Muscle layer of colon (tissue), 2 donors: ENCODE measurements at regions not wholly inside any gene's neighbourhood (a gene's known extent, or its start where the extent isn't known, plus 50 kb on each side); places are given as distances from the start of the nearest gene placed in this dataset.

Experiments
- H3K27ac ChIP-seq: one replicate; pipeline ENCODE4 v1.7.0; 2013; ENCODE audit warnings: low read depth, mild to moderate bottlenecking, low read length, moderate library complexity
- H3K27me3 ChIP-seq, 2 donors: one replicate each; pipeline ENCODE4 v1.7.0; 2013; ENCODE audit warnings: low read length in 2 of 2, mild to moderate bottlenecking in 2 of 2; ENCODE audit not compliant: insufficient read depth in 2 of 2, control insufficient read depth in 1 of 2
- H3K36me3 ChIP-seq: one replicate; pipeline ENCODE4 v1.7.0; 2013; ENCODE audit warnings: mild to moderate bottlenecking, low read length; ENCODE audit not compliant: insufficient read depth
- H3K4me1 ChIP-seq: one replicate; pipeline ENCODE4 v1.7.0; 2013; ENCODE audit warnings: mild to moderate bottlenecking, low read length; ENCODE audit not compliant: insufficient read depth
- H3K4me3 ChIP-seq, 2 donors: one replicate each; pipeline ENCODE4 v1.7.0; 2013; ENCODE audit warnings: low read length in 2 of 2, low read depth in 1 of 2, mild to moderate bottlenecking in 1 of 2, moderate library complexity in 1 of 2
- H3K9ac ChIP-seq: one replicate; pipeline ENCODE4 v1.7.0; 2013; ENCODE audit warnings: low read length
- H3K9me3 ChIP-seq: one replicate; pipeline ENCODE4 v1.7.0; 2013; ENCODE audit warnings: mild to moderate bottlenecking, low read length
- donor health status: abdominal sarcoma.
- donor health status: Adenocarcinoma of cecum.

GRCh38 chr15:48029642-48030041 is 91.1 kb upstream of the SLC24A5 start:
- no peaks in the 10 kb centered on the region for H3K4me1 ChIP-seq
- H3K27me3 ChIP-seq = no peaks in the 10 kb centered on the region
- H3K36me3 ChIP-seq = no peaks in the 10 kb centered on the region
- no peak overlapping the region for H3K4me3 ChIP-seq
- no peaks in the 10 kb centered on the region for H3K9me3 ChIP-seq
- H3K9ac ChIP-seq = no peak overlapping the region
- H3K27ac ChIP-seq = no peak overlapping the region

- H3K27ac ChIP-seq = no peak overlapping the region
- no peak overlapping the region for H3K4me3 ChIP-seq
- H3K36me3 ChIP-seq = no peaks in the 10 kb centered on the region
- no peaks in the 10 kb centered on the region for H3K4me1 ChIP-seq
- H3K27me3 ChIP-seq = no peaks in the 10 kb centered on the region
- H3K9ac ChIP-seq = no peak overlapping the region
- no peaks in the 10 kb centered on the region for H3K9me3 ChIP-seq
These were observed 89.3 kb upstream of the SLC24A5 start for GRCh38 chr15:48031466-48031865.

- no peak overlapping the region for H3K9ac ChIP-seq
- H3K4me3 ChIP-seq = no peak overlapping the region
- no peaks in the 10 kb centered on the region for H3K36me3 ChIP-seq
- no peaks in the 10 kb centered on the region for H3K27me3 ChIP-seq
- H3K4me1 ChIP-seq = no peaks in the 10 kb centered on the region
- no peak overlapping the region for H3K27ac ChIP-seq
- no peaks in the 10 kb centered on the region for H3K9me3 ChIP-seq
These were observed 88.8 kb upstream of the SLC24A5 start for GRCh38 chr15:48031973-48032372.

GRCh38 chr15:48032911-48033310 is 87.9 kb upstream of the SLC24A5 start:
- Histone ChIP-seq H3K4me3 (no peak overlapping the region), H3K9ac (no peak overlapping the region), H3K9me3 (no peaks in the 10 kb centered on the region), H3K27me3 (no peaks in the 10 kb centered on the region), H3K36me3 (no peaks in the 10 kb centered on the region), H3K4me1 (no peaks in the 10 kb centered on the region), H3K27ac (no peak overlapping the region)

- Histone ChIP-seq H3K36me3 (no peaks in the 10 kb centered on the region), H3K27me3 (no peaks in the 10 kb centered on the region), H3K9ac (no peak overlapping the region), H3K27ac (no peak overlapping the region), H3K4me3 (no peak overlapping the region), H3K9me3 (no peaks in the 10 kb centered on the region), H3K4me1 (peaks cover 12% of the 10 kb centered on the region)
These were observed 82.6 kb upstream of the SLC24A5 start for GRCh38 chr15:48038221-48038620.

GRCh38 chr15:48040166-48040817 is 80.5 kb upstream of the SLC24A5 start:
- Histone ChIP-seq H3K27ac (no peak overlapping the region), H3K4me1 (peaks cover 12% of the 10 kb centered on the region), H3K4me3 (no peak overlapping the region), H3K9ac (no peak overlapping the region), H3K27me3 (no peaks in the 10 kb centered on the region), H3K36me3 (no peaks in the 10 kb centered on the region), H3K9me3 (no peaks in the 10 kb centered on the region)

GRCh38 chr15:48041454-48041853 is 79.3 kb upstream of the SLC24A5 start:
- H3K27me3 ChIP-seq = no peaks in the 10 kb centered on the region
- H3K9ac ChIP-seq = no peak overlapping the region
- H3K4me3 ChIP-seq = no peak overlapping the region
- no peaks in the 10 kb centered on the region for H3K9me3 ChIP-seq
- H3K36me3 ChIP-seq = no peaks in the 10 kb centered on the region
- H3K27ac ChIP-seq = no peak overlapping the region
- H3K4me1 ChIP-seq = peaks cover 12% of the 10 kb centered on the region

GRCh38 chr15:48046813-48047438 is 73.9 kb upstream of the SLC24A5 start:
- Histone ChIP-seq H3K4me3 (no peak overlapping the region), H3K36me3 (no peaks in the 10 kb centered on the region), H3K27ac (no peak overlapping the region), H3K9me3 (no peaks in the 10 kb centered on the region), H3K9ac (no peak overlapping the region), H3K27me3 (no peaks in the 10 kb centered on the region), H3K4me1 (no peaks in the 10 kb centered on the region)

- H3K4me3 ChIP-seq = no peak overlapping the region
- H3K4me1 ChIP-seq = no peaks in the 10 kb centered on the region
- H3K27me3 ChIP-seq = no peaks in the 10 kb centered on the region
- H3K36me3 ChIP-seq = no peaks in the 10 kb centered on the region
- H3K9ac ChIP-seq = no peak overlapping the region
- no peaks in the 10 kb centered on the region for H3K9me3 ChIP-seq
- H3K27ac ChIP-seq = no peak overlapping the region
These were observed 71.1 kb upstream of the SLC24A5 start for GRCh38 chr15:48049736-48050135.

- Histone ChIP-seq H3K27me3 (no peaks in the 10 kb centered on the region), H3K27ac (no peak overlapping the region), H3K9ac (no peak overlapping the region), H3K4me1 (no peaks in the 10 kb centered on the region), H3K9me3 (no peaks in the 10 kb centered on the region), H3K4me3 (no peak overlapping the region), H3K36me3 (no peaks in the 10 kb centered on the region)
These were observed 67.8 kb upstream of the SLC24A5 start for GRCh38 chr15:48052946-48053345.

GRCh38 chr15:48058371-48058770 is 62.4 kb upstream of the SLC24A5 start:
- Histone ChIP-seq H3K4me1 (no peaks in the 10 kb centered on the region), H3K9me3 (no peaks in the 10 kb centered on the region), H3K36me3 (no peaks in the 10 kb centered on the region), H3K9ac (no peak overlapping the region), H3K27me3 (no peaks in the 10 kb centered on the region), H3K4me3 (no peak overlapping the region), H3K27ac (no peak overlapping the region)

- Histone ChIP-seq H3K4me3 (peak overlapping the region in 1 of 2 donors; percentile 21), H3K9ac (no peak overlapping the region), H3K27ac (no peak overlapping the region), H3K27me3 (no peaks in the 10 kb centered on the region), H3K9me3 (no peaks in the 10 kb centered on the region), H3K4me1 (no peaks in the 10 kb centered on the region), H3K36me3 (no peaks in the 10 kb centered on the region)
These were observed 61.0 kb upstream of the SLC24A5 start for GRCh38 chr15:48059791-48060190.
